CD14-positive monocyte (primary cell): ENCODE measurements at regions not wholly inside any gene's neighbourhood (a gene's known extent, or its start where the extent isn't known, plus 50 kb on each side); places are given as distances from the start of the nearest gene placed in this dataset.

Source experiments
- DNase-seq, 3 donors: peaks; one replicate each; pipeline ENCODE4 v3.0.0-alpha.2; 2011 to 2022
- H2AFZ ChIP-seq: 2 replicates; pipeline ENCODE4 v1.6.0; 2012; ENCODE audit warnings: mild to moderate bottlenecking, low read depth, low read length, inconsistent platforms; ENCODE audit not compliant: insufficient read depth, poor library complexity, severe bottlenecking
- H3K27ac ChIP-seq, 2 donors: 1 replicate in 1 of 2; 2 replicates in 1 of 2; pipeline ENCODE4 v1.5.1; 2012 to 2013; ENCODE audit warnings: low read length in 2 of 2, control low read depth in 1 of 2, inconsistent platforms in 1 of 2, low read depth in 1 of 2, mild to moderate bottlenecking in 1 of 2
- H3K27me3 ChIP-seq, 2 donors: one replicate each; pipeline versions ENCODE4 v1.6.0 to v1.6.1; 2011 to 2013; ENCODE audit warnings: low read length in 2 of 2; ENCODE audit not compliant: control insufficient read depth in 2 of 2, insufficient read depth in 2 of 2
- H3K36me3 ChIP-seq, 2 donors: replicated peaks in 1 of 2; 1 replicate in 1 of 2; 2 replicates in 1 of 2; pipeline versions ENCODE4 v1.5.1 to v1.6.1; 2012 to 2013; ENCODE audit warnings: low read length in 2 of 2, control low read depth in 1 of 2, inconsistent platforms in 1 of 2, mild to moderate bottlenecking in 1 of 2; ENCODE audit not compliant: insufficient read depth in 2 of 2, control insufficient read depth in 1 of 2
- H3K4me1 ChIP-seq, 2 donors: 1 replicate in 1 of 2; 2 replicates in 1 of 2; pipeline versions ENCODE4 v1.5.1 to v1.6.1; 2012 to 2013; ENCODE audit warnings: low read length in 2 of 2, control low read depth in 1 of 2, inconsistent platforms in 1 of 2, mild to moderate bottlenecking in 1 of 2, moderate library complexity in 1 of 2; ENCODE audit not compliant: insufficient read depth in 2 of 2, control insufficient read depth in 1 of 2
- H3K4me2 ChIP-seq: replicated peaks from 2 replicates; pipeline ENCODE3; 2012; ENCODE audit warnings: low read length, moderate library complexity, mild to moderate bottlenecking; ENCODE audit not compliant: poor library complexity, severe bottlenecking; ENCODE audit errors: extremely low read depth
- H3K4me3 ChIP-seq, 3 experiments: fragments of 200-600 bp in 1 of 3; sonication (generic) in 1 of 3; replicated peaks in 1 of 3; 1 replicate in 2 of 3; 2 replicates in 1 of 3; pipeline ENCODE4 v1.5.1; 2011 to 2013; ENCODE audit warnings: low read length in 3 of 3, mild to moderate bottlenecking in 3 of 3, control low read depth in 2 of 3, low read depth in 2 of 3, inconsistent platforms in 1 of 3, moderate library complexity in 1 of 3
- H3K79me2 ChIP-seq: 2 replicates; pipeline ENCODE4 v1.6.0; 2012; ENCODE audit warnings: mild to moderate bottlenecking, control low read depth, inconsistent platforms, low read length, moderate library complexity; ENCODE audit not compliant: insufficient read depth
- H3K9ac ChIP-seq: 2 replicates; pipeline ENCODE4 v1.6.0; 2017; ENCODE audit warnings: low read length, mild to moderate bottlenecking; ENCODE audit not compliant: insufficient read depth, poor library complexity, severe bottlenecking
- H3K9me3 ChIP-seq, 2 donors: replicated peaks in 1 of 2; 1 replicate in 1 of 2; 2 replicates in 1 of 2; pipeline versions ENCODE4 v1.5.1 to v1.6.1; 2012 to 2013; ENCODE audit warnings: low read length in 2 of 2, control low read depth in 1 of 2; ENCODE audit not compliant: control insufficient read depth in 1 of 2, insufficient read depth in 1 of 2
- H4K20me1 ChIP-seq: 2 replicates; pipeline ENCODE4 v1.6.0; 2012; ENCODE audit warnings: mild to moderate bottlenecking, low read length, control low read depth, moderate library complexity; ENCODE audit not compliant: insufficient read depth
- H3K27ac Mint-ChIP-seq, 7 donors: one replicate each; pipeline ENCODE4 v1.8.0; 2020; ENCODE audit warnings: mild to moderate bottlenecking in 7 of 7, mixed read lengths in 7 of 7, moderate library complexity in 6 of 7, inconsistent platforms in 2 of 7
- H3K27me3 Mint-ChIP-seq, 3 donors: one replicate each; pipeline ENCODE4 v1.8.0; 2021 to 2022; ENCODE audit warnings: low read depth in 3 of 3, mild to moderate bottlenecking in 3 of 3, mixed read lengths in 3 of 3, moderate library complexity in 3 of 3, inconsistent platforms in 1 of 3
- H3K36me3 Mint-ChIP-seq, 2 donors: one replicate each; pipeline ENCODE4 v1.8.0; 2020; ENCODE audit warnings: mixed read lengths in 2 of 2, inconsistent platforms in 1 of 2, mild to moderate bottlenecking in 1 of 2
- H3K4me1 Mint-ChIP-seq: one replicate; pipeline ENCODE4 v1.8.0; 2020; ENCODE audit warnings: mild to moderate bottlenecking, mixed read lengths
- H3K4me3 Mint-ChIP-seq, 2 donors: one replicate each; pipeline ENCODE4 v1.8.0; 2020; ENCODE audit warnings: mild to moderate bottlenecking in 2 of 2, mixed read lengths in 2 of 2, moderate library complexity in 1 of 2
- H3K9me3 Mint-ChIP-seq, 7 donors: one replicate each; pipeline ENCODE4 v1.8.0; 2020 to 2022; ENCODE audit warnings: mixed read lengths in 7 of 7, mild to moderate bottlenecking in 6 of 7, moderate library complexity in 6 of 7, inconsistent platforms in 2 of 7
- CTCF ChIP-seq: fragments of 200-600 bp; IDR thresholded peaks from one replicate; pipeline ENCODE4 v1.8.0; 2022; ENCODE audit warnings: antibody characterized with exemption, mild to moderate bottlenecking
- WGBS: methylation state at CpG from one replicate; pipeline ENCODE4 v1.1.5; 2013; ENCODE audit warnings: missing lambda C conversion rate; ENCODE audit not compliant: insufficient coverage; 5-methylcytosine and 5-hydroxymethylcytosine counted together
- intact Hi-C, 2 donors: fragments of 100-400 bp; cut with micrococcal nuclease; formaldehyde crosslinking; loops; one replicate each; pipeline versions ENCODE4 v1.15.0 to v1.15.1; 2023

- H4K20me1 ChIP-seq, result no peaks in the 10 kb centered on the region
- H3K27ac Mint-ChIP-seq, result no peak overlapping the region
- H3K27me3 ChIP-seq, result no peaks in the 10 kb centered on the region
- intact Hi-C loops, result loop anchor here in 1 of 2 donors (10.0 kb wide), 1 partner anchor 442 kb away; no protein-coding TSS in a partner anchor
- H3K4me3 ChIP-seq, result no peak overlapping the region
- H3K9me3 ChIP-seq, result no peaks in the 10 kb centered on the region
- peaks cover 7% of the 10 kb centered on the region for H3K4me1 Mint-ChIP-seq
- no peaks in the 10 kb centered on the region for H3K4me1 ChIP-seq
- H3K4me3 Mint-ChIP-seq, result no peak overlapping the region
- no peaks in the 10 kb centered on the region for H3K36me3 ChIP-seq
- H3K4me2 ChIP-seq, result no peak overlapping the region
- no peak for DNase-seq
- no peaks in the 10 kb centered on the region for H3K36me3 Mint-ChIP-seq
- no CpG with 5 or more reads among the region's 2 CpGs for WGBS
- no peak overlapping the region for H3K27ac ChIP-seq
- no peak overlapping the region for H3K9ac ChIP-seq
- H3K9me3 Mint-ChIP-seq, result peaks cover 0 to 7% (median 0%) of the 10 kb centered on the region in 7 donors
- peaks cover 0 to 5% (median 0%) of the 10 kb centered on the region in 3 donors for H3K27me3 Mint-ChIP-seq
- no peak overlapping the region for H2AFZ ChIP-seq
- no peaks in the 10 kb centered on the region for H3K79me2 ChIP-seq
- TF ChIP-seq CTCF, result no peak
Measured at GRCh38 chr18:2103299-2103698, 468.0 kb downstream of the METTL4 start.

- Mint-ChIP-seq H3K27me3 (peaks cover 0 to 5% (median 0%) of the 10 kb centered on the region in 3 donors), H3K4me3 (no peak overlapping the region), H3K27ac (no peak overlapping the region), H3K36me3 (no peaks in the 10 kb centered on the region), H3K4me1 (peaks cover 7% of the 10 kb centered on the region), H3K9me3 (no peaks in the 10 kb centered on the region)
- Histone ChIP-seq H3K4me2 (no peak overlapping the region), H3K9ac (no peak overlapping the region), H3K79me2 (no peaks in the 10 kb centered on the region), H3K9me3 (no peaks in the 10 kb centered on the region), H3K27me3 (no peaks in the 10 kb centered on the region), H3K4me1 (no peaks in the 10 kb centered on the region), H4K20me1 (no peaks in the 10 kb centered on the region), H3K4me3 (no peak overlapping the region), H3K36me3 (no peaks in the 10 kb centered on the region), H3K27ac (no peak overlapping the region), H2AFZ (no peak overlapping the region)
- TF ChIP-seq CTCF, result peak; percentile 92
- 57% methylated on average over 14 of the region's 16 CpGs for WGBS
- DNase-seq, result peak; percentile 11 to 34 (median 16)
- intact Hi-C loops, result loop anchor here in 1 of 2 donors (10.0 kb wide), 1 partner anchor 440 kb away; no protein-coding TSS in a partner anchor
Measured at GRCh38 chr18:2104620-2105462, 466.5 kb downstream of the METTL4 start.
